IMR-90 (cell line): ENCODE measurements at regions not wholly inside any gene's neighbourhood (a gene's known extent, or its start where the extent isn't known, plus 50 kb on each side); places are given as distances from the start of the nearest gene placed in this dataset.

Experiments
- ATAC-seq: fragments of 200-7000 bp; cut with Tn5 transposase; 2 replicates; pipeline ENCODE4 v1.9.1; 2020; ENCODE audit warnings: low read depth, mild to moderate bottlenecking, moderate library complexity
- BruUV-seq: library from RNA; stranded (reverse); fragments of 400-500 nt; replicated peaks from 2 replicates; lab custom pipeline; 2021; lab: Mats Ljungman, UMichigan
- CTCF ChIA-PET: fragments of 300-600 bp; formaldehyde crosslinking; extraction: SDS; loops from one replicate; lab custom pipeline; 2021; ENCODE audit warnings: antibody characterized with exemption; lab: Yijun Ruan, JAX
- POLR2A ChIA-PET: fragments of 300-600 bp; sonication (Branson Sonifier 250); formaldehyde crosslinking; loops from one replicate; lab custom pipeline; 2022; ENCODE audit warnings: antibody characterized with exemption; ENCODE audit not compliant: unreplicated experiment; lab: Charles Lee
- DNase-seq: peaks from one replicate; pipeline ENCODE4 v3.0.0; 2013
- H2AFZ ChIP-seq: replicated peaks from 2 replicates; pipeline ENCODE3; 2013; ENCODE audit warnings: low read length, mild to moderate bottlenecking; ENCODE audit not compliant: poor library complexity
- H2AK5ac ChIP-seq: 2 replicates; pipeline ENCODE4 v1.6.1; 2013; ENCODE audit warnings: low read depth, low read length, inconsistent platforms
- H2AK9ac ChIP-seq: replicated peaks from 2 replicates; pipeline ENCODE3; 2013; ENCODE audit warnings: mild to moderate bottlenecking, low read depth, low read length, moderate library complexity; ENCODE audit not compliant: poor library complexity
- H2BK120ac ChIP-seq: 2 replicates; pipeline ENCODE4 v1.6.1; 2013; ENCODE audit warnings: low read depth, low read length, inconsistent platforms
- H2BK15ac ChIP-seq: 3 replicates; pipeline ENCODE4 v1.6.1; 2013; ENCODE audit warnings: low read depth, low read length, inconsistent platforms
- H2BK20ac ChIP-seq: 2 replicates; pipeline ENCODE4 v1.6.1; 2013; ENCODE audit warnings: low read depth, mild to moderate bottlenecking, inconsistent platforms, low read length, moderate library complexity
- H2BK5ac ChIP-seq: 2 replicates; pipeline ENCODE4 v1.6.1; 2013; ENCODE audit warnings: mild to moderate bottlenecking, low read depth, low read length, inconsistent platforms; ENCODE audit not compliant: poor library complexity, severe bottlenecking
- H3K14ac ChIP-seq: replicated peaks from 2 replicates; pipeline ENCODE4 v1.6.1; 2013; ENCODE audit warnings: low read depth, low read length, inconsistent platforms
- H3K18ac ChIP-seq: 2 replicates; pipeline ENCODE4 v1.6.1; 2013; ENCODE audit warnings: low read depth, low read length, control low read depth
- H3K23ac ChIP-seq: 2 replicates; pipeline ENCODE4 v1.6.1; 2013; ENCODE audit warnings: low read depth, low read length, inconsistent platforms
- H3K27ac ChIP-seq: 2 replicates; pipeline ENCODE4 v1.5.1; 2013; ENCODE audit warnings: mild to moderate bottlenecking, control low read depth, low read length; ENCODE audit not compliant: insufficient read depth
- H3K27me3 ChIP-seq: 2 replicates; pipeline ENCODE4 v1.6.1; 2013; ENCODE audit warnings: low read length; ENCODE audit not compliant: control insufficient read depth, insufficient read depth
- H3K36me3 ChIP-seq: 2 replicates; pipeline ENCODE4 v1.6.1; 2013; ENCODE audit warnings: low read length, mixed read lengths; ENCODE audit not compliant: control insufficient read depth, insufficient read depth
- H3K4ac ChIP-seq: 2 replicates; pipeline ENCODE4 v1.6.1; 2013; ENCODE audit warnings: low read depth, low read length, inconsistent platforms
- H3K4me1 ChIP-seq: 2 replicates; pipeline ENCODE4 v1.6.1; 2013; ENCODE audit warnings: low read length, mixed read lengths; ENCODE audit not compliant: control insufficient read depth, insufficient read depth
- H3K4me2 ChIP-seq: 2 replicates; pipeline ENCODE4 v1.6.1; 2013; ENCODE audit warnings: low read depth, mild to moderate bottlenecking, control low read depth, low read length, moderate library complexity
- H3K4me3 ChIP-seq: 2 replicates; pipeline ENCODE4 v1.5.1; 2013; ENCODE audit warnings: low read depth, mild to moderate bottlenecking, control low read depth, low read length, moderate library complexity; ENCODE audit not compliant: insufficient read depth
- H3K56ac ChIP-seq: 2 replicates; pipeline ENCODE4 v1.6.1; 2013; ENCODE audit warnings: low read length, inconsistent platforms; ENCODE audit not compliant: insufficient read depth; ENCODE audit errors: extremely low read depth
- H3K79me1 ChIP-seq, 2 experiments: 2 replicates each; pipeline ENCODE4 v1.6.1; 2013; ENCODE audit warnings: low read length in 2 of 2, inconsistent platforms in 1 of 2, low read depth in 1 of 2
- H3K9ac ChIP-seq: 2 replicates; pipeline ENCODE4 v1.6.1; 2013; ENCODE audit warnings: low read depth, low read length, control low read depth
- H3K9me1 ChIP-seq: 2 replicates; pipeline ENCODE4 v1.6.1; 2013; ENCODE audit warnings: low read length, inconsistent platforms; ENCODE audit not compliant: insufficient read depth
- H3K9me3 ChIP-seq: 2 replicates; pipeline ENCODE4 v1.6.1; 2013; ENCODE audit warnings: low read length; ENCODE audit not compliant: control insufficient read depth, insufficient read depth
- H4K20me1 ChIP-seq: 2 replicates; pipeline ENCODE4 v1.6.1; 2013; ENCODE audit warnings: low read length, inconsistent platforms; ENCODE audit not compliant: insufficient read depth
- H4K5ac ChIP-seq: 2 replicates; pipeline ENCODE4 v1.6.1; 2013; ENCODE audit warnings: mild to moderate bottlenecking, low read depth, low read length, control low read depth
- H4K8ac ChIP-seq, 2 experiments: 2 replicates each; pipeline ENCODE4 v1.6.1; 2013; ENCODE audit warnings: low read depth in 2 of 2, low read length in 2 of 2, control low read depth in 1 of 2, inconsistent platforms in 1 of 2
- H4K91ac ChIP-seq: 2 replicates; pipeline ENCODE4 v1.6.1; 2013; ENCODE audit warnings: low read depth, low read length, inconsistent platforms; ENCODE audit not compliant: insufficient read depth
- BHLHE40 ChIP-seq: fragments of 150-350 bp; IDR thresholded peaks from 2 replicates; pipeline ENCODE4 v1.6.1; 2016; ENCODE audit warnings: mild to moderate bottlenecking, low read depth, low read length
- CEBPB ChIP-seq: IDR thresholded peaks from 2 replicates; pipeline ENCODE4 v1.6.1; 2012; ENCODE audit warnings: low read depth, low read length, improper control_type of control experiment
- ELK1 ChIP-seq: fragments of 150-350 bp; IDR thresholded peaks from 2 replicates; pipeline ENCODE4 v1.6.1; 2016; ENCODE audit warnings: low read depth, mild to moderate bottlenecking, low read length, moderate library complexity, borderline replicate concordance
- FOS ChIP-seq: fragments of 150-350 bp; IDR thresholded peaks from 2 replicates; pipeline ENCODE4 v1.6.1; 2016; ENCODE audit warnings: low read depth, low read length
- MAFK ChIP-seq: IDR thresholded peaks from 2 replicates; pipeline ENCODE4 v1.6.1; 2012; ENCODE audit warnings: low read depth, low read length, improper control_type of control experiment
- MAZ ChIP-seq: IDR thresholded peaks from 2 replicates; pipeline ENCODE4 v1.6.1; 2012; ENCODE audit warnings: low read depth, mild to moderate bottlenecking, low read length, improper control_type of control experiment, moderate library complexity, borderline replicate concordance
- NFE2L2 ChIP-seq: fragments of 150-350 bp; IDR thresholded peaks from 2 replicates; pipeline ENCODE4 v1.6.1; 2016; ENCODE audit warnings: low read depth, mild to moderate bottlenecking, low read length
- POLR2A ChIP-seq: IDR thresholded peaks from 2 replicates; pipeline ENCODE4 v1.6.1; 2012; ENCODE audit warnings: mild to moderate bottlenecking, low read depth, low read length
- RAD21 ChIP-seq: IDR thresholded peaks from 2 replicates; pipeline ENCODE4 v1.6.1; 2012; ENCODE audit warnings: low read length, improper control_type of control experiment
- RFX5 ChIP-seq: IDR thresholded peaks from 2 replicates; pipeline ENCODE4 v1.8.0; 2012; ENCODE audit warnings: low read depth, mild to moderate bottlenecking, low read length, moderate library complexity
- WGBS, 2 experiments: methylation state at CpG; one replicate each; pipeline versions ENCODE4 v1.1.5 to v1.1.7; 2013; ENCODE audit warnings: missing lambda C conversion rate in 2 of 2; ENCODE audit not compliant: insufficient read length in 1 of 2; ENCODE audit errors: extremely low coverage in 2 of 2; 5-methylcytosine and 5-hydroxymethylcytosine counted together
- dilution Hi-C: fragments of 300-500 bp; cut with HindIII; formaldehyde crosslinking; loops from one replicate; pipeline ENCODE4 v1.14.3; 2018; ENCODE audit warnings: low sequenced_read_pairs; ENCODE audit not compliant: unreplicated experiment
- in situ Hi-C: fragments of 300-500 bp; cut with MboI; formaldehyde crosslinking; loops from 3 replicates; pipeline ENCODE4 v1.14.3; 2019; ENCODE audit warnings: low sequenced_read_pairs, inconsistent platforms, mixed read lengths
- intact Hi-C: fragments of 100-400 bp; cut with micrococcal nuclease; formaldehyde crosslinking; loops from 2 replicates; pipeline ENCODE4 v1.10.0; 2022
- TF ChIP-seq, protein P1 (sequence below): fragments of 150-350 bp; IDR thresholded peaks from 2 replicates; pipeline ENCODE4 v1.6.1; 2017; ENCODE audit warnings: mild to moderate bottlenecking, antibody characterized with exemption, low read length, low read depth

GRCh38 chr3:106590216-106590615, 721.4 kb upstream of the CBLB start:
- intact Hi-C loops = no loop called here
- no peak for DNase-seq

More at GRCh38 chr3:106590216-106590615, 721.4 kb upstream of the CBLB start:
- no peaks in the 10 kb centered on the region for H3K9me3 ChIP-seq
- no peak overlapping the region for H2BK20ac ChIP-seq
- no peak overlapping the region for H3K14ac ChIP-seq
- no peak overlapping the region for H3K56ac ChIP-seq
- no peak overlapping the region for H3K9ac ChIP-seq
- H2BK5ac ChIP-seq = no peak overlapping the region
- BruUV-seq = no TSS peak
- no peak for ATAC-seq
- no peaks in the 10 kb centered on the region for H3K9me1 ChIP-seq
- no peak overlapping the region for H2BK120ac ChIP-seq
- H3K79me1 ChIP-seq = no peaks in the 10 kb centered on the region
- H4K91ac ChIP-seq = no peak overlapping the region
- H4K8ac ChIP-seq = no peak overlapping the region
- no peak overlapping the region for H3K4me3 ChIP-seq
- WGBS, 2 experiments = no CpG with 5 or more reads among the region's 1 CpG
- no peak overlapping the region for H2BK15ac ChIP-seq
- H3K4ac ChIP-seq = no peak overlapping the region
- no peak overlapping the region for H3K18ac ChIP-seq
- TF ChIP-seq MAZ = no peak
- TF ChIP-seq BHLHE40 = no peak
- TF ChIP-seq RFX5 = no peak
- 0 out of 2 replicates have a peak, but pooled peaks have one; percentile 12 for TF ChIP-seq CEBPB
- TF ChIP-seq MAFK = peak; percentile 28; the same call in 1 of the 2 replicates
- no peak for TF ChIP-seq RAD21
- no peak for TF ChIP-seq FOS
- TF ChIP-seq POLR2A = no peak
- TF ChIP-seq, protein P1, sequence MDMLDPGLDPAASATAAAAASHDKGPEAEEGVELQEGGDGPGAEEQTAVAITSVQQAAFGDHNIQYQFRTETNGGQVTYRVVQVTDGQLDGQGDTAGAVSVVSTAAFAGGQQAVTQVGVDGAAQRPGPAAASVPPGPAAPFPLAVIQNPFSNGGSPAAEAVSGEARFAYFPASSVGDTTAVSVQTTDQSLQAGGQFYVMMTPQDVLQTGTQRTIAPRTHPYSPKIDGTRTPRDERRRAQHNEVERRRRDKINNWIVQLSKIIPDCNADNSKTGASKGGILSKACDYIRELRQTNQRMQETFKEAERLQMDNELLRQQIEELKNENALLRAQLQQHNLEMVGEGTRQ = no peak
- TF ChIP-seq ELK1 = no peak
- TF ChIP-seq NFE2L2 = no peak
- H3K4me1 ChIP-seq = no peaks in the 10 kb centered on the region
- H2AK9ac ChIP-seq = no peak overlapping the region
- no peak overlapping the region for H3K27ac ChIP-seq
- no peak overlapping the region for H2AK5ac ChIP-seq
- no peaks in the 10 kb centered on the region for H4K20me1 ChIP-seq
- H3K36me3 ChIP-seq = no peaks in the 10 kb centered on the region
- H2AFZ ChIP-seq = no peak overlapping the region
- dilution Hi-C loops (no loop called here), in situ Hi-C loops (no loop called here)
- H3K23ac ChIP-seq = no peak overlapping the region
- H3K27me3 ChIP-seq = no peaks in the 10 kb centered on the region
- no peak overlapping the region for H4K5ac ChIP-seq
- CTCF ChIA-PET = no interaction called here
- H3K4me2 ChIP-seq = no peak overlapping the region
- POLR2A ChIA-PET = no interaction called here
